CD4-positive, alpha-beta memory T cell (primary cell): ENCODE measurements at regions not wholly inside any gene's neighbourhood (a gene's known extent, or its start where the extent isn't known, plus 50 kb on each side); places are given as distances from the start of the nearest gene placed in this dataset.

ENCODE experiments used
- CTCF ChIA-PET: fragments of 350-600 bp; sonication (Branson Sonifier 250); formaldehyde crosslinking; loops from one replicate; lab custom pipeline; 2021; ENCODE audit warnings: inconsistent platforms; ENCODE audit not compliant: partially characterized antibody; lab: Charles Lee
- POLR2A ChIA-PET: fragments of 350-600 bp; sonication (Branson Sonifier 250); formaldehyde crosslinking; loops from one replicate; lab custom pipeline; 2021; ENCODE audit not compliant: partially characterized antibody; lab: Charles Lee
- DNase-seq, 5 donors: peaks; one replicate each; pipeline versions ENCODE4 v3.0.0 to v3.0.0-alpha.2; 2020 to 2022; ENCODE audit warnings: mixed read lengths in 1 of 5
- H3K27ac ChIP-seq: one replicate; pipeline ENCODE4 v1.7.0; 2013; ENCODE audit warnings: low read depth, low read length
- H3K27me3 ChIP-seq: 2 replicates; pipeline ENCODE4 v1.7.0; 2013; ENCODE audit warnings: mild to moderate bottlenecking, low read length, moderate library complexity; ENCODE audit not compliant: insufficient read depth
- H3K36me3 ChIP-seq: 2 replicates; pipeline ENCODE4 v1.7.0; 2013; ENCODE audit warnings: mild to moderate bottlenecking, low read length, moderate library complexity; ENCODE audit not compliant: insufficient read depth
- H3K4me1 ChIP-seq: 2 replicates; pipeline ENCODE4 v1.7.0; 2013; ENCODE audit warnings: mild to moderate bottlenecking, low read length, moderate library complexity; ENCODE audit not compliant: insufficient read depth
- H3K4me3 ChIP-seq, 2 donors: one replicate each; pipeline ENCODE4 v1.7.0; 2013; ENCODE audit warnings: low read length in 2 of 2, mild to moderate bottlenecking in 1 of 2
- H3K9me3 ChIP-seq, 2 donors: one replicate each; pipeline ENCODE4 v1.7.0; 2013; ENCODE audit warnings: low read length in 2 of 2, control low read depth in 1 of 2; ENCODE audit not compliant: control insufficient read depth in 1 of 2
- H3K27ac Mint-ChIP-seq, 7 donors: one replicate each; pipeline ENCODE4 v1.8.0; 2020 to 2021; ENCODE audit warnings: mixed read lengths in 7 of 7, mild to moderate bottlenecking in 6 of 7, inconsistent platforms in 3 of 7, moderate library complexity in 3 of 7
- H3K27me3 Mint-ChIP-seq, 2 donors: one replicate each; pipeline ENCODE4 v1.8.0; 2020 to 2021; ENCODE audit warnings: mixed read lengths in 2 of 2
- H3K36me3 Mint-ChIP-seq, 2 donors: one replicate each; pipeline ENCODE4 v1.8.0; 2020 to 2021; ENCODE audit warnings: mixed read lengths in 2 of 2, inconsistent platforms in 1 of 2, mild to moderate bottlenecking in 1 of 2
- H3K4me1 Mint-ChIP-seq, 4 donors: one replicate each; pipeline ENCODE4 v1.8.0; 2020 to 2021; ENCODE audit warnings: mixed read lengths in 4 of 4, mild to moderate bottlenecking in 1 of 4
- H3K4me3 Mint-ChIP-seq, 8 donors: one replicate each; pipeline ENCODE4 v1.8.0; 2020 to 2021; ENCODE audit warnings: mixed read lengths in 8 of 8, mild to moderate bottlenecking in 7 of 8, moderate library complexity in 6 of 8, inconsistent platforms in 3 of 8
- H3K9me3 Mint-ChIP-seq, 8 donors: one replicate each; pipeline ENCODE4 v1.8.0; 2020 to 2021; ENCODE audit warnings: mixed read lengths in 8 of 8, mild to moderate bottlenecking in 5 of 8, inconsistent platforms in 3 of 8, moderate library complexity in 1 of 8
- intact Hi-C: fragments of 100-400 bp; cut with micrococcal nuclease; formaldehyde crosslinking; loops from one replicate; pipeline ENCODE4 v1.15.1; 2023

- Histone ChIP-seq H3K36me3 (no peaks in the 10 kb centered on the region), H3K27ac (no peak overlapping the region), H3K27me3 (no peaks in the 10 kb centered on the region), H3K4me3 (no peak overlapping the region), H3K4me1 (no peaks in the 10 kb centered on the region), H3K9me3 (no peaks in the 10 kb centered on the region)
- no peak overlapping the region for H3K4me3 Mint-ChIP-seq
- intact Hi-C loops, result no loop called here
- no peaks in the 10 kb centered on the region for H3K4me1 Mint-ChIP-seq
- no peak overlapping the region for H3K27ac Mint-ChIP-seq
- CTCF ChIA-PET, result no interaction called here
- no peak for DNase-seq
- POLR2A ChIA-PET, result no interaction called here
- H3K9me3 Mint-ChIP-seq, result no peaks in the 10 kb centered on the region
- H3K27me3 Mint-ChIP-seq, result peaks cover 1 to 3% of the 10 kb centered on the region in 2 donors
- H3K36me3 Mint-ChIP-seq, result no peaks in the 10 kb centered on the region
Measured at GRCh38 chr2:3071685-3072263, 305.8 kb downstream of the EIPR1 start.

GRCh38 chr2:3066831-3067230, 310.8 kb downstream of the EIPR1 start:
- no peaks in the 10 kb centered on the region for H3K36me3 Mint-ChIP-seq
- no peaks in the 10 kb centered on the region for H3K9me3 Mint-ChIP-seq
- no peaks in the 10 kb centered on the region for H3K36me3 ChIP-seq
- DNase-seq, result no peak
- H3K4me1 ChIP-seq, result no peaks in the 10 kb centered on the region
- intact Hi-C loops, result no loop called here
- ChIA-PET CTCF (no interaction called here), POLR2A (no interaction called here)
- no peak overlapping the region for H3K27ac Mint-ChIP-seq
- no peaks in the 10 kb centered on the region for H3K27me3 ChIP-seq
- H3K4me1 Mint-ChIP-seq, result no peaks in the 10 kb centered on the region
- H3K27me3 Mint-ChIP-seq, result peaks cover 0 to 1% of the 10 kb centered on the region in 2 donors
- no peak overlapping the region for H3K4me3 Mint-ChIP-seq
- H3K27ac ChIP-seq, result no peak overlapping the region
- H3K4me3 ChIP-seq, result no peak overlapping the region
- H3K9me3 ChIP-seq, result no peaks in the 10 kb centered on the region

GRCh38 chr2:3065928-3066327, 311.7 kb downstream of the EIPR1 start:
- no peaks in the 10 kb centered on the region for H3K9me3 ChIP-seq
- H3K27ac Mint-ChIP-seq, result no peak overlapping the region
- H3K27me3 ChIP-seq, result no peaks in the 10 kb centered on the region
- H3K27me3 Mint-ChIP-seq, result peaks cover 0 to 1% of the 10 kb centered on the region in 2 donors
- H3K4me1 Mint-ChIP-seq, result no peaks in the 10 kb centered on the region
- POLR2A ChIA-PET, result no interaction called here
- H3K4me3 Mint-ChIP-seq, result no peak overlapping the region
- H3K27ac ChIP-seq, result no peak overlapping the region
- no peak overlapping the region for H3K4me3 ChIP-seq
- no peaks in the 10 kb centered on the region for H3K4me1 ChIP-seq
- no peak for DNase-seq
- H3K36me3 Mint-ChIP-seq, result no peaks in the 10 kb centered on the region
- H3K36me3 ChIP-seq, result no peaks in the 10 kb centered on the region
- H3K9me3 Mint-ChIP-seq, result no peaks in the 10 kb centered on the region
- intact Hi-C loops, result no loop called here
- CTCF ChIA-PET, result no interaction called here

DNA sequence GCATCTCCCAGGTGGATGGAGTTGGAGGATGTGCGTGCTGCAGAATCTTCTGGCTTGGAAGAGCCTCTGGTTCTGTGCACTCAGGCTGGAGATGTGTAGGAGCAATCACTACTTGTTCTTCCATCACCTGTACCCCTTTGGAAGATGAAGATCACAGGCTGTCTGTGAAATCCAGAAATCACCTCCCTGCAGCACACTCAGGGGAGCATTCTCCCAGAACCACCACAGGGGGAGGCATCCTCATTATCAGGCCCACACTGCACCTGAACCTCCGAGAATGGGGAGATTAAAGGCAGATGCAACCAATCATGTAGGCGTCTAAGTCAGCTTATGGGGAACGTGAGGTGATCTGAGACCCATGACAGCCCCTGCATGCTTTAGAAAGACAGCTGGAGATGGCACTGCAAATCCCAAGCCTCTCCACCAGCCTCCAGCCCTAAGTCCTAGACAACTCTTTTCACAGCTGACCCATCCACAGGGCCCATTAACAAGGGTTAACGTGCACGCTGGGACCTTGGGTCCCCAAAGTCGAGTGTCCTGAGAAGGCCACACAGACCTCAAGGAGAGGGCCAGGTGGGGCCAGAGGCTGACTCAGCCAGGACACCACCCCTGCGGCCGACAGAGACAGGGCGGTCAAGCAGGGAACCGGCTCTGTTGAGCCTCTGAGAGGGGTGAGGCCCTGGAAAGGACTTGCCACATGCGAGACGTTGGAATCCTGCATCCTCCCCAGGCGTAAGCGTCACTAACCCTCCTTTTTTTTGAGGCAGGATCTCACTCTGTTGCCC, 314.9 kb downstream of the EIPR1 start:
- no peaks in the 10 kb centered on the region for H3K9me3 ChIP-seq
- no peaks in the 10 kb centered on the region for H3K4me1 ChIP-seq
- intact Hi-C loops, result no loop called here
- CTCF ChIA-PET, result no interaction called here
- Mint-ChIP-seq H3K27ac (no peak overlapping the region), H3K36me3 (no peaks in the 10 kb centered on the region), H3K4me3 (no peak overlapping the region), H3K27me3 (no peaks in the 10 kb centered on the region), H3K9me3 (peaks cover 0 to 2% (median 0%) of the 10 kb centered on the region in 8 donors), H3K4me1 (peaks cover 0 to 2% (median 0%) of the 10 kb centered on the region in 4 donors)
- H3K27me3 ChIP-seq, result no peaks in the 10 kb centered on the region
- no peaks in the 10 kb centered on the region for H3K36me3 ChIP-seq
- no peak for DNase-seq
- no peak overlapping the region for H3K4me3 ChIP-seq
- POLR2A ChIA-PET, result no interaction called here
- no peak overlapping the region for H3K27ac ChIP-seq

DNA sequence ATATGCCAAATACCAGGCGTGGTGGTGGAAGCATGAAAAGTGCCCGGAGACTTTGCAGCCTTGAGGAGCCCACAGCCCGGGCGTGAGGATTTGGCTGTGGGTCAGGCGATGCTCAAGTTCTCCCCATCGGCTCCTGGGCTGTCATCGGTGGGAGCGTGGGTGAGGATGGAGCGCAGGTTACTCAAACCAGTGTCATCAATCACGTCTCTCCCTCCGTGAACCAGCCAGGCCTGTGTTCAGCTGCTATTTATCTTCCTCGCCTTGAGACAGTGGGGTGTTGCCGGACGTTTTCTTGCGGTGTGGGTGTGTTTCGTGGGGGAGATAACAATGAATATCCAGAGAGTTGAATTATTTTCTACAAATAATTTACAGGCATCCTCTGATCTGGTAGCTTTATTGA, 317.6 kb downstream of the EIPR1 start:
- H3K4me3 Mint-ChIP-seq, result no peak overlapping the region
- H3K27me3 Mint-ChIP-seq, result no peaks in the 10 kb centered on the region
- POLR2A ChIA-PET, result no interaction called here
- no peak overlapping the region for H3K27ac ChIP-seq
- no peaks in the 10 kb centered on the region for H3K4me1 ChIP-seq
- H3K27ac Mint-ChIP-seq, result no peak overlapping the region
- peaks cover 0 to 2% (median 0%) of the 10 kb centered on the region in 4 donors for H3K4me1 Mint-ChIP-seq
- H3K4me3 ChIP-seq, result no peak overlapping the region
- no peaks in the 10 kb centered on the region for H3K36me3 Mint-ChIP-seq
- no peaks in the 10 kb centered on the region for H3K36me3 ChIP-seq
- no peaks in the 10 kb centered on the region for H3K9me3 ChIP-seq
- intact Hi-C loops, result no loop called here
- peaks cover 0 to 5% (median 4%) of the 10 kb centered on the region in 8 donors for H3K9me3 Mint-ChIP-seq
- CTCF ChIA-PET, result no interaction called here
- no peak for DNase-seq
- no peaks in the 10 kb centered on the region for H3K27me3 ChIP-seq

DNA sequence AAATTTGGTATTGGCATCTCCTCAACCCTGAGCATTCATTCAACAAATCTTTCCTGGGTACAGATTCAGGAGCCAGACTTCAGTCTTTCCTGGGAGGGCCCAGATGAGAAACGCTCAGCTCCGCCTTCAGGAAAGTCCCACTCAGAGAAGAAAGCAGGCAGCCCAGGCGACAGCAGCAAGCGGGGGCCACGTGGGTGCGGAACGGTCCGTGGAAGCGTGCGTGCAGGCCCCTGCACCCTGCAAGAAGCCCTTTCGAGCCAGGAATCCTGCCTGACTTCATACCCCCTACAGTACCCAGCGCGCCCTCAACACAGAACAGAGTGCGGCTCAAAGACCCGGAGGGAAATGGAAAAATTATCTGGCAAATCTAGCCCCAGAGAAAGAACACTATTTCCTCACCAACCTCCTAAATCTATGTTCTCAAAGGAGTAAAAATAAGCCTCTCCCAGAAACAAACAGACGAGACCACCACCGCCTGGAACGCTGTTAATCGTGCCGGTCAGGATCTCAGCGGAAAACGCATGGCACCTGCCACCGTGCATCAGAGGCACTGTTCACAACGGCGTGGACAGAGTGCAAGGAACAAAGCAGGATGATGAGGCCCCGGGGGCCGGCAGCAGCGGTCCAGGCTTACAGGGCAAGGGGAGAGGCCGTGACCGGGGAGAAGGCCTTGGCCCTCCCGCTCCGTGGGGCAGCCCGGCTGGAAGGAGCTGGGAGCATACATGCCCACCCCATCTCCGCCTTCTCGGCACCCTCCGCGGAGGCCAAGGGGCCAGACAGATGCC, 318.3 kb downstream of the EIPR1 start:
- Mint-ChIP-seq H3K27ac (no peak overlapping the region), H3K4me1 (peaks cover 0 to 2% (median 0%) of the 10 kb centered on the region in 4 donors), H3K9me3 (peaks cover 0 to 5% (median 4%) of the 10 kb centered on the region in 8 donors), H3K36me3 (no peaks in the 10 kb centered on the region), H3K27me3 (no peaks in the 10 kb centered on the region), H3K4me3 (no peak overlapping the region)
- Histone ChIP-seq H3K27ac (no peak overlapping the region), H3K9me3 (no peaks in the 10 kb centered on the region), H3K4me3 (no peak overlapping the region), H3K36me3 (no peaks in the 10 kb centered on the region), H3K27me3 (no peaks in the 10 kb centered on the region), H3K4me1 (no peaks in the 10 kb centered on the region)
- no peak for DNase-seq
- ChIA-PET CTCF (no interaction called here), POLR2A (no interaction called here)
- intact Hi-C loops, result no loop called here

DNA sequence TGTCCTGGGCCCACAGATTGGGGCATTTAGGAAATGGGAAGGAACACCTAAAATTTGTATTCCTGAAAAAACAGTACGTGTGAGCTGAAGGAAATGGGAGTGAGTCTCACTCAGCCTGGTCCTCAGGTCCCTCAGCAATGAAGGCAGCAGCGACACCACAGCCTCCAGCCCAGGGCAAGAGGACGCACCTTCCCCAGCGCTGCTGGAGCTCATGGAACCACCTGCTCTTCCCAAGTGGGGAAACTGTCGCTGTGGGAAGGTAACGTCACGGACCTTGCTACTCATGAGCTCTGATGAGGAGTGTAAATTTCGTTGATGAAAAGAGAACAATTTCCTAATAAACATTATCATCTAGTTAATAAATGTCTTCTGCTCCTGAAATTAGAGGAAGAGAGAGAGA, 323.6 kb downstream of the EIPR1 start:
- Mint-ChIP-seq H3K9me3 (peaks cover 0 to 5% (median 4%) of the 10 kb centered on the region in 8 donors), H3K36me3 (no peaks in the 10 kb centered on the region), H3K27me3 (peaks cover 0 to 2% of the 10 kb centered on the region in 2 donors), H3K27ac (no peak overlapping the region), H3K4me1 (peaks cover 0 to 2% (median 0%) of the 10 kb centered on the region in 4 donors), H3K4me3 (no peak overlapping the region)
- intact Hi-C loops, result no loop called here
- no peaks in the 10 kb centered on the region for H3K27me3 ChIP-seq
- POLR2A ChIA-PET, result no interaction called here
- H3K27ac ChIP-seq, result no peak overlapping the region
- no peaks in the 10 kb centered on the region for H3K4me1 ChIP-seq
- H3K9me3 ChIP-seq, result no peaks in the 10 kb centered on the region
- H3K36me3 ChIP-seq, result no peaks in the 10 kb centered on the region
- CTCF ChIA-PET, result no interaction called here
- DNase-seq, result no peak
- no peak overlapping the region for H3K4me3 ChIP-seq
